C4-2B (cell line): ENCODE measurements at regions not wholly inside any gene's neighbourhood (a gene's known extent, or its start where the extent isn't known, plus 50 kb on each side); places are given as distances from the start of the nearest gene placed in this dataset.
"Not testable (repeated sequence)": the region's sequence is repeated elsewhere in the genome, so short reads cannot be mapped to it uniquely, and the experiment has no call there.

Experiments used
- CTCF ChIP-seq: fragments of 450-650 bp; conservative IDR thresholded peaks from 2 replicates; pipeline ENCODE4 v1.5.1; 2017; ENCODE audit warnings: mild to moderate bottlenecking
- ZFX ChIP-seq: fragments of 450-650 bp; IDR thresholded peaks from 2 replicates; pipeline ENCODE4 v1.6.1; 2017

DNA sequence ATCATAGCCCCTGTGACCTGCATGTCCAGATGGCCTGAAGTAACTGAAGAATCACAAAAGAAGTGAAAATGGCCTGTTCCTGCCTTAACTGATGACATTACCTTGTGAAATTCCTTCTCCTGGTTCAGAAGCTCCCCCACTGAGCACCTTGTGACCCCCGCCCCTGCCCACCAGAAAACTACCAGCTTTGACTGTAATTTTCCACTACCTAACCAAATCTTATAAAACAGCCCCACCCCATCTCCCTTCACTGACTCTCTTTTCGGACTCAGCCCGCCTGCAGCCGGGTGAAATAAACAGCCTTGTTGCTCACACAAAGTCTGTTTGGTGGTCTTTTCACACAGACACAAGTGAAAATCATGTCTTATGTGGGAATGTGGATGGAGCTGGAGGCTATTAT, 373.9 kb upstream of the TRPC7 start:
- not testable (repeated sequence) for TF ChIP-seq CTCF, ZFX
